Keratinocyte (primary cell): ENCODE measurements at regions not wholly inside any gene's neighbourhood (a gene's known extent, or its start where the extent isn't known, plus 50 kb on each side); places are given as distances from the start of the nearest gene placed in this dataset.

Experiments
- DNase-seq: peaks from one replicate; pipeline ENCODE4 v3.0.0-alpha.2; 2011; ENCODE audit warnings: low read depth, missing footprints, low spot score
- FAIRE-seq: peaks from 2 replicates; lab custom pipeline; 2011; peaks lifted over from hg19 to GRCh38; lab: Jason Lieb, UNC
- H2AFZ ChIP-seq: 2 replicates; pipeline ENCODE4 v1.6.0; 2012; ENCODE audit warnings: low read length, control low read depth, inconsistent platforms; ENCODE audit not compliant: control insufficient read depth
- H3K27ac ChIP-seq: 2 replicates; pipeline ENCODE4 v1.5.1; 2011; ENCODE audit warnings: low read length; ENCODE audit not compliant: control insufficient read depth, insufficient read depth
- H3K27me3 ChIP-seq: 3 replicates; pipeline ENCODE4 v1.6.0; 2011; ENCODE audit warnings: low read length; ENCODE audit not compliant: control insufficient read depth, insufficient read depth; ENCODE audit errors: extremely low read depth
- H3K36me3 ChIP-seq, 2 experiments: 2 replicates in 1 of 2; 3 replicates in 1 of 2; pipeline ENCODE4 v1.5.1; 2011; ENCODE audit warnings: low read length in 2 of 2, mild to moderate bottlenecking in 1 of 2; ENCODE audit not compliant: control insufficient read depth in 2 of 2, insufficient read depth in 2 of 2; ENCODE audit errors: extremely low read depth in 1 of 2
- H3K4me1 ChIP-seq: 3 replicates; pipeline ENCODE4 v1.5.1; 2011; ENCODE audit warnings: low read length; ENCODE audit not compliant: control insufficient read depth, insufficient read depth; ENCODE audit errors: extremely low read depth
- H3K4me2 ChIP-seq: 3 replicates; pipeline ENCODE4 v1.6.0; 2011; ENCODE audit warnings: low read depth, low read length; ENCODE audit not compliant: control insufficient read depth, insufficient read depth; ENCODE audit errors: extremely low read depth
- H3K4me3 ChIP-seq, 3 experiments: fragments of 200-600 bp in 1 of 3; sonication (generic) in 1 of 3; 2 replicates in 2 of 3; 3 replicates in 1 of 3; pipeline ENCODE4 v1.5.1; 2011 to 2016; ENCODE audit warnings: low read length in 3 of 3, mild to moderate bottlenecking in 3 of 3, control low read depth in 2 of 3, inconsistent platforms in 1 of 3, low read depth in 1 of 3, mixed read lengths in 1 of 3, mixed run types in 1 of 3, moderate library complexity in 1 of 3; ENCODE audit not compliant: control insufficient read depth in 2 of 3, insufficient read depth in 2 of 3; ENCODE audit errors: extremely low read depth in 1 of 3
- H3K79me2 ChIP-seq: 2 replicates; pipeline ENCODE4 v1.6.0; 2012; ENCODE audit warnings: low read length; ENCODE audit not compliant: control insufficient read depth, insufficient read depth
- H3K9ac ChIP-seq: 3 replicates; pipeline ENCODE4 v1.6.0; 2011; ENCODE audit warnings: low read length; ENCODE audit not compliant: control insufficient read depth, insufficient read depth; ENCODE audit errors: extremely low read depth
- H3K9me1 ChIP-seq: 3 replicates; pipeline ENCODE4 v1.6.0; 2011; ENCODE audit warnings: low read length; ENCODE audit not compliant: control insufficient read depth, insufficient read depth; ENCODE audit errors: extremely low read depth
- H3K9me3 ChIP-seq: 2 replicates; pipeline ENCODE4 v1.5.1; 2012; ENCODE audit warnings: low read depth, low read length; ENCODE audit not compliant: control insufficient read depth
- H4K20me1 ChIP-seq: 3 replicates; pipeline ENCODE4 v1.6.0; 2011; ENCODE audit warnings: low read length; ENCODE audit not compliant: control insufficient read depth, insufficient read depth; ENCODE audit errors: extremely low read depth
- CTCF ChIP-seq, 3 experiments: IDR thresholded peaks in 1 of 3; conservative IDR thresholded peaks in 1 of 3; optimal IDR thresholded peaks in 1 of 3; 2 replicates in 2 of 3; 3 replicates in 1 of 3; pipeline versions ENCODE3 to v1.5.1; 2011; ENCODE audit warnings: low read length in 3 of 3, mild to moderate bottlenecking in 3 of 3, moderate library complexity in 2 of 3, control low read depth in 1 of 3, inconsistent platforms in 1 of 3; ENCODE audit not compliant: insufficient read depth in 2 of 3; ENCODE audit errors: extremely low read depth in 1 of 3
- EZH2 ChIP-seq: IDR thresholded peaks from one replicate; pipeline ENCODE4 v1.6.1; 2012; ENCODE audit warnings: inconsistent platforms, mild to moderate bottlenecking, low read length, moderate library complexity
- dilution Hi-C: fragments of 300-500 bp; cut with MboI; formaldehyde crosslinking; loops from one replicate; pipeline ENCODE4 v1.7.0; 2020; ENCODE audit warnings: low sequenced_read_pairs; ENCODE audit not compliant: extremely low pct_ligation_motif_present

DNA sequence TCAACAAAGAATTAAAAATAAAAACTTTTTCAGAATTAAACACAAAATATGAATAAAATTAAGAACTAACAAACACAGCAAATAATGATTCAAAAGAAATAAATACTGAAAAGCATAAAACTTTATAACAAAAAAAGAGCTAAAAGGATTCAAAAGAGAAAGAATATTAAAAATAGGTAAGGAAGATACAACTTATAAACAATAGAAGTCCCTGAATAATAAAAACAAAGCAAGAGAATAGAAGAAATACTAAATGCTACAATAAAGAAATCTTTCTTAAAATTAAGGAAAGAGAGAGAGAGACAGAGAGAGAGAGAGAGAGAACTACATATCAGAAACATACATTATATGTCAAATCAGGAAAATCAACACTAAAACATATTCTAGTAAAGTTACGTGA is 619.9 kb upstream of the SLIT2 start:
- TF ChIP-seq EZH2 (no peak), CTCF (optimal IDR thresholded peaks at IDR 0.05 in 1 of 3, IDR thresholded peaks at IDR 0.05 in 1 of 3, conservative IDR thresholded peaks at IDR 0.05 in 1 of 3; ENCODE audit: extremely low read depth in 1 of 3, insufficient read depth in 2 of 3, low read length in 3 of 3) (no peak)
- no peak for FAIRE-seq

DNA sequence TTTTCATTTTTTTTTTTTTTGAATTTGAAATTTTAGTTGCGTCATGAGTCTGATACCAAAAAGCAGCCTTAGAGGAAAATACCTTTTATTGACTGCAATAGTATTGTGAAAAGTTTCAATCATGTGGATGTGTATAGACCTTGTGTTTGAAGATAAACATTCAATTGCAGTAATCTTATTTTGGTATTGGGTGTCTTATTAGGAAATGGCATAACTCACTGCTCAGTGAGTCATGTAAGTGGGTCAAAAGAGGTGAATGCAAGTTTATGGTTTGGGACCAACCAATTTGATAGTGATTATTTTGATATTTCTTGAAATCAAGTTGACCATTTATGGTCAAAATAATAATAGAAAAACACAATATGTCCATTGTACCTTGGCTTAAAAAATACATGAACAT is 627.8 kb upstream of the SLIT2 start:
- TF ChIP-seq CTCF (optimal IDR thresholded peaks at IDR 0.05 in 1 of 3, IDR thresholded peaks at IDR 0.05 in 1 of 3, conservative IDR thresholded peaks at IDR 0.05 in 1 of 3; ENCODE audit: extremely low read depth in 1 of 3, insufficient read depth in 2 of 3, low read length in 3 of 3) (no peak), EZH2 (no peak)
- dilution Hi-C loops = no loop called here
- H3K36me3 ChIP-seq = no peaks in the 10 kb centered on the region
- H3K9me3 ChIP-seq = no peaks in the 10 kb centered on the region
- H3K4me1 ChIP-seq = no peaks in the 10 kb centered on the region
- no peak overlapping the region for H3K27ac ChIP-seq
- H2AFZ ChIP-seq = no peak overlapping the region
- H3K4me3 ChIP-seq = no peak overlapping the region
- H4K20me1 ChIP-seq = no peaks in the 10 kb centered on the region
- no peak overlapping the region for H3K4me2 ChIP-seq
- no peak overlapping the region for H3K9ac ChIP-seq
- H3K27me3 ChIP-seq = no peaks in the 10 kb centered on the region
- no peaks in the 10 kb centered on the region for H3K9me1 ChIP-seq
- DNase-seq = no peak
- no peak for FAIRE-seq
- no peaks in the 10 kb centered on the region for H3K79me2 ChIP-seq

More for the DNA sequence above, 619.9 kb upstream of the SLIT2 start:
- H3K9me1 ChIP-seq = no peaks in the 10 kb centered on the region
- no peak for DNase-seq
- no peak overlapping the region for H3K4me2 ChIP-seq
- no peaks in the 10 kb centered on the region for H3K79me2 ChIP-seq
- H3K9ac ChIP-seq = no peak overlapping the region
- H4K20me1 ChIP-seq = no peaks in the 10 kb centered on the region
- H3K9me3 ChIP-seq = no peaks in the 10 kb centered on the region
- no peaks in the 10 kb centered on the region for H3K4me1 ChIP-seq
- no peaks in the 10 kb centered on the region for H3K27me3 ChIP-seq
- dilution Hi-C loops = no loop called here
- H3K27ac ChIP-seq = no peak overlapping the region
- H2AFZ ChIP-seq = no peak overlapping the region
- H3K36me3 ChIP-seq = no peaks in the 10 kb centered on the region
- no peak overlapping the region for H3K4me3 ChIP-seq
